H1 (cell line): ENCODE measurements at regions not wholly inside any gene's neighbourhood (a gene's known extent, or its start where the extent isn't known, plus 50 kb on each side); places are given as distances from the start of the nearest gene placed in this dataset.

Source experiments
- BRCA1 ChIP-seq: IDR thresholded peaks from 2 replicates; pipeline ENCODE4 v1.6.1; 2012; ENCODE audit warnings: low read depth, low read length, improper control_type of control experiment
- CBX8 ChIP-seq: fragments of 300-800, 300-1000 bp; sonication (generic); IDR thresholded peaks from 2 replicates; pipeline ENCODE4 v1.7.1; 2016; ENCODE audit warnings: low read depth, low read length, borderline replicate concordance
- CTCF ChIP-seq, 3 experiments: IDR thresholded peaks; 1 replicate in 2 of 3; 2 replicates in 1 of 3; pipeline versions ENCODE4 v1.5.1 to v1.6.1; 2011; ENCODE audit warnings: low read length in 3 of 3, mild to moderate bottlenecking in 3 of 3, inconsistent platforms in 2 of 3, low read depth in 1 of 3, moderate library complexity in 1 of 3; ENCODE audit not compliant: insufficient read depth in 1 of 3; ENCODE audit errors: control extremely low read depth in 1 of 3
- EZH2 ChIP-seq: fragments of 200-600 bp; sonication (generic); IDR thresholded peaks from 2 replicates; pipeline ENCODE4 v1.7.1; 2012; ENCODE audit warnings: low read depth, mild to moderate bottlenecking, moderate library complexity, low read length, inconsistent platforms; ENCODE audit not compliant: severe bottlenecking
- POLR2A ChIP-seq, 2 experiments: IDR thresholded peaks; 1 replicate in 1 of 2; 2 replicates in 1 of 2; pipeline ENCODE4 v1.6.1; 2011; ENCODE audit warnings: low read depth in 2 of 2, low read length in 2 of 2, mild to moderate bottlenecking in 2 of 2; ENCODE audit errors: control extremely low read depth in 1 of 2
- RBBP5 ChIP-seq: IDR thresholded peaks from 2 replicates; pipeline ENCODE4 v1.7.1; 2012; ENCODE audit warnings: low read depth, mild to moderate bottlenecking, inconsistent platforms, low read length, moderate library complexity, borderline replicate concordance
- RFX5 ChIP-seq: IDR thresholded peaks from 2 replicates; pipeline ENCODE4 v1.6.1; 2011; ENCODE audit warnings: low read depth, low read length, improper control_type of control experiment, borderline replicate concordance
- SIN3A ChIP-seq, 2 experiments: IDR thresholded peaks in 1 of 2; conservative IDR thresholded peaks in 1 of 2; 2 replicates each; pipeline ENCODE4 v1.6.1; 2011 to 2012; ENCODE audit warnings: low read length in 2 of 2, improper control_type of control experiment in 1 of 2, low read depth in 1 of 2, mild to moderate bottlenecking in 1 of 2
- TCF12 ChIP-seq: IDR thresholded peaks from 2 replicates; pipeline ENCODE4 v1.6.1; 2011; ENCODE audit warnings: low read depth, mild to moderate bottlenecking, low read length

GRCh38 chr2:239781454-239781853, 243.7 kb downstream of the NDUFA10 start:
- no peak for TF ChIP-seq TCF12
- no peak for TF ChIP-seq CTCF (IDR thresholded peaks at IDR 0.05; ENCODE audit: control extremely low read depth in 1 of 3, insufficient read depth in 1 of 3, low read depth in 1 of 3, low read length in 3 of 3)
- no peak for TF ChIP-seq RFX5
- no peak for TF ChIP-seq POLR2A (IDR thresholded peaks at IDR 0.05; ENCODE audit: control extremely low read depth in 1 of 2, low read depth in 2 of 2, low read length in 2 of 2)
- TF ChIP-seq CBX8, result no peak
- no peak for TF ChIP-seq SIN3A (conservative IDR thresholded peaks at IDR 0.05 in 1 of 2, IDR thresholded peaks at IDR 0.05 in 1 of 2; ENCODE audit: low read depth in 1 of 2, low read length in 2 of 2)
- no peak for TF ChIP-seq EZH2
- no peak for TF ChIP-seq BRCA1
- no peak for TF ChIP-seq RBBP5
